ENCODE measurements at regions not wholly inside any gene's neighbourhood (a gene's known extent, or its start where the extent isn't known, plus 50 kb on each side); places are given as distances from the start of the nearest gene placed in this dataset.

DNA sequence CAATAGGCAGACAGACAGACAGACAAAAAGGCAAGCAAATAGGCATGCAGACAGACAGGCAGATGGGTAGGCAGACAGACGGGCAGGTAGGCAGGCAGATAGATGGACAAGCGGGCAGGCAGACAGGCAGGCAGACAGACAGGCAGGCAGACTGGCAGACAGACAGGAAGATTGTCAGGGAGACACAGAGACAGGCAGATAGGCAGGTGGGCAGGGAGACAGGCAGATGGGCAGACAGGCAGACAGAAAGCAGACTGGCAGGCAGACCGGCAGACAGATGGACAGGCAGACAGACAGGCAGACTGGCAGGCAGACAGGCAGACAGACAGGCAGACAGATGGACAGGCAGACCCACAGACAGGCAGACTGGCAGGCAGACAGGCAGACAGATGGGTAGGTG is 70.3 kb upstream of the MYL10 start:
- TF ChIP-seq, protein P1, sequence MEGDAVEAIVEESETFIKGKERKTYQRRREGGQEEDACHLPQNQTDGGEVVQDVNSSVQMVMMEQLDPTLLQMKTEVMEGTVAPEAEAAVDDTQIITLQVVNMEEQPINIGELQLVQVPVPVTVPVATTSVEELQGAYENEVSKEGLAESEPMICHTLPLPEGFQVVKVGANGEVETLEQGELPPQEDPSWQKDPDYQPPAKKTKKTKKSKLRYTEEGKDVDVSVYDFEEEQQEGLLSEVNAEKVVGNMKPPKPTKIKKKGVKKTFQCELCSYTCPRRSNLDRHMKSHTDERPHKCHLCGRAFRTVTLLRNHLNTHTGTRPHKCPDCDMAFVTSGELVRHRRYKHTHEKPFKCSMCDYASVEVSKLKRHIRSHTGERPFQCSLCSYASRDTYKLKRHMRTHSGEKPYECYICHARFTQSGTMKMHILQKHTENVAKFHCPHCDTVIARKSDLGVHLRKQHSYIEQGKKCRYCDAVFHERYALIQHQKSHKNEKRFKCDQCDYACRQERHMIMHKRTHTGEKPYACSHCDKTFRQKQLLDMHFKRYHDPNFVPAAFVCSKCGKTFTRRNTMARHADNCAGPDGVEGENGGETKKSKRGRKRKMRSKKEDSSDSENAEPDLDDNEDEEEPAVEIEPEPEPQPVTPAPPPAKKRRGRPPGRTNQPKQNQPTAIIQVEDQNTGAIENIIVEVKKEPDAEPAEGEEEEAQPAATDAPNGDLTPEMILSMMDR (conservative IDR thresholded peaks at IDR 0.05; ENCODE audit: low read depth, low read length) = no peak
- no peak for TF ChIP-seq EZH2 (IDR thresholded peaks at IDR 0.05; ENCODE audit: borderline replicate concordance, low read depth, low read length, poor library complexity, severe bottlenecking)

Data from A673 (cell line).